A673 (cell line): ENCODE measurements at regions not wholly inside any gene's neighbourhood (a gene's known extent, or its start where the extent isn't known, plus 50 kb on each side); places are given as distances from the start of the nearest gene placed in this dataset.

Experiments used
- BruUV-seq: library from RNA; stranded (reverse); fragments of 400-500 nt; replicated peaks from 2 replicates; lab custom pipeline; 2021; lab: Mats Ljungman, UMichigan
- CTCF ChIA-PET: fragments of 300-600 bp; sonication (Branson Sonifier 250); formaldehyde crosslinking; loops from one replicate; lab custom pipeline; 2022; ENCODE audit warnings: antibody characterized with exemption; lab: Charles Lee
- POLR2A ChIA-PET: fragments of 300-600 bp; sonication (Branson Sonifier 250); formaldehyde crosslinking; loops from one replicate; lab custom pipeline; 2022; ENCODE audit warnings: antibody characterized with exemption; ENCODE audit not compliant: low non-redundant PET; lab: Charles Lee
- DNase-seq: peaks from one replicate; pipeline ENCODE4 v3.0.0-alpha.2; 2015; ENCODE audit warnings: low spot score
- H3K27ac ChIP-seq: fragments of 200-600 bp; sonication (generic); 2 replicates; pipeline ENCODE4 v1.5.1; 2016; ENCODE audit warnings: mixed run types, low read depth, mild to moderate bottlenecking, mixed read lengths, antibody characterized with exemption, low read length; ENCODE audit not compliant: poor library complexity, severe bottlenecking
- H3K27me3 ChIP-seq: fragments of 200-600 bp; sonication (generic); replicated peaks from 2 replicates; pipeline ENCODE4 v1.6.1; 2017; ENCODE audit warnings: mixed run types, low read depth, mild to moderate bottlenecking, mixed read lengths, antibody characterized with exemption, low read length; ENCODE audit not compliant: insufficient read depth, poor library complexity
- H3K36me3 ChIP-seq: fragments of 200-600 bp; sonication (generic); 2 replicates; pipeline ENCODE4 v1.6.1; 2016; ENCODE audit warnings: mixed run types, mild to moderate bottlenecking, mixed read lengths, antibody characterized with exemption, low read length; ENCODE audit not compliant: insufficient read depth, poor library complexity, severe bottlenecking
- H3K4me1 ChIP-seq: fragments of 200-600 bp; sonication (generic); 2 replicates; pipeline ENCODE4 v1.6.1; 2017; ENCODE audit warnings: mixed run types, mild to moderate bottlenecking, mixed read lengths, antibody characterized with exemption, low read length; ENCODE audit not compliant: insufficient read depth, poor library complexity, severe bottlenecking
- H3K4me3 ChIP-seq: fragments of 200-600 bp; sonication (generic); 2 replicates; pipeline ENCODE4 v1.5.1; 2016; ENCODE audit warnings: low read depth, mixed run types, mild to moderate bottlenecking, mixed read lengths, low read length; ENCODE audit not compliant: poor library complexity, severe bottlenecking
- H3K9me3 ChIP-seq: fragments of 200-600 bp; sonication (generic); 2 replicates; pipeline ENCODE4 v1.6.1; 2016; ENCODE audit warnings: mixed run types, low read depth, mild to moderate bottlenecking, mixed read lengths, antibody characterized with exemption, low read length; ENCODE audit not compliant: poor library complexity, severe bottlenecking
- CTCF ChIP-seq: fragments of 300-800, 200-600 bp; sonication (generic); conservative IDR thresholded peaks from 2 replicates; pipeline ENCODE4 v1.5.1; 2017; ENCODE audit warnings: low read depth, mild to moderate bottlenecking, antibody characterized with exemption, low read length, moderate library complexity, mixed read lengths
- EZH2 ChIP-seq: fragments of 200-600 bp; sonication (generic); IDR thresholded peaks from 2 replicates; pipeline ENCODE4 v1.6.1; 2017; ENCODE audit warnings: borderline replicate concordance, low read depth, mild to moderate bottlenecking, mixed read lengths, antibody characterized with exemption, low read length; ENCODE audit not compliant: poor library complexity, severe bottlenecking
- intact Hi-C: fragments of 100-400 bp; cut with micrococcal nuclease; formaldehyde crosslinking; loops from one replicate; pipeline ENCODE4 v1.10.0; 2022; ENCODE audit not compliant: unreplicated experiment

- Histone ChIP-seq H3K9me3 (no peaks in the 10 kb centered on the region), H3K4me1 (no peaks in the 10 kb centered on the region), H3K4me3 (no peak overlapping the region), H3K36me3 (no peaks in the 10 kb centered on the region), H3K27ac (no peak overlapping the region), H3K27me3 (peaks cover 59% of the 10 kb centered on the region)
- CTCF ChIA-PET, result no interaction called here
- TF ChIP-seq CTCF, result no peak
- no peak for TF ChIP-seq EZH2
- DNase-seq, result no peak
- no TSS peak for BruUV-seq
- intact Hi-C loops, result no loop called here
- POLR2A ChIA-PET, result no interaction called here
Observed at GRCh38 chr17:51508048-51508447, 247.7 kb downstream of the UTP18 start.

DNA sequence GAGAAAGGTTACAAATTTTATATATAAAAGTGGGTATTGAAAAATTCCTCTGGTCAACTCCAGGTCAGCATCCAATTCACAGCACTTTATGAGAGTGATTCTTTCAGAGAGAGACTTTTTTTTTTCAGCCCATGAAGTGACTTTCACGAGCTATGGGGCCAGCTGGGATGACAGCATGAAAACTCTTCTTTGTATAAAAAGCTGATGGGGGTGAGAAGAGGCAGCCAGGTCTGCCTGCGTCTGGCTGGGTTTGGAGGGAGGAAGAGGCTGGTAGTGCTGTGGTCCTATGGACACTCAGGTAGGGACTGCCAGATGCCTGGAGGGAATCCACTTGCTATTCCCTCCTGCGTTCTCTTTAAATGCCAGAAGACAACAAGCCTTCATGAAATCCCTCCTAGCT is 250.6 kb downstream of the UTP18 start:
- BruUV-seq, result no TSS peak
- Histone ChIP-seq H3K4me1 (no peaks in the 10 kb centered on the region), H3K27ac (no peak overlapping the region), H3K36me3 (no peaks in the 10 kb centered on the region), H3K9me3 (no peaks in the 10 kb centered on the region), H3K27me3 (peaks cover 48% of the 10 kb centered on the region), H3K4me3 (no peak overlapping the region)
- POLR2A ChIA-PET, result no interaction called here
- intact Hi-C loops, result no loop called here
- TF ChIP-seq CTCF (no peak), EZH2 (no peak)
- CTCF ChIA-PET, result no interaction called here
- no peak for DNase-seq

GRCh38 chr17:51512220-51512907 is 252.0 kb downstream of the UTP18 start:
- DNase-seq, result no peak
- Histone ChIP-seq H3K4me3 (no peak overlapping the region), H3K27ac (no peak overlapping the region), H3K9me3 (no peaks in the 10 kb centered on the region), H3K36me3 (no peaks in the 10 kb centered on the region), H3K27me3 (peaks cover 40% of the 10 kb centered on the region), H3K4me1 (no peaks in the 10 kb centered on the region)
- intact Hi-C loops, result no loop called here
- CTCF ChIA-PET, result no interaction called here
- TF ChIP-seq CTCF (no peak), EZH2 (no peak)
- POLR2A ChIA-PET, result no interaction called here
- BruUV-seq, result no TSS peak
